ENCODE measurements at regions not wholly inside any gene's neighbourhood (a gene's known extent, or its start where the extent isn't known, plus 50 kb on each side); places are given as distances from the start of the nearest gene placed in this dataset.

DNA sequence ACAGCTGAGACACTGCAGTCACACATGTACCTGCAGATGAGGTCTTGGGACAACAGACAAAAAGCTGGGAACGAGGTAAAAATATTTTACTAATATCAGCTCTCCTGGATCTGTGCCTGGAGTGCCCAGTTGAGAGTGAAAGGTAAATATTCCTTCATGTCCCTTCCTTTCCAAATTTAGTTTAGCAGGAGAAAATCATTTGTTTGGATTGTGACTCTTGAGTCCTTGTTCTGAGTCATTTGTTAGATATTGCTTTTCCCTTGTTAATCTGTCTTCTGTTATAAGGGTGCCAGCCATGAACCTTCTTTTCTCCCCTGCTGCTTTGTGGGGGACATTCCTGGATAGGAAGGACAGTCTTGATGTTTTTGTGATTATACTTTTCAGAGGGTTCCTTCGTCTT, 329.2 kb downstream of the DSC3 start:
- TF ChIP-seq, protein P1, sequence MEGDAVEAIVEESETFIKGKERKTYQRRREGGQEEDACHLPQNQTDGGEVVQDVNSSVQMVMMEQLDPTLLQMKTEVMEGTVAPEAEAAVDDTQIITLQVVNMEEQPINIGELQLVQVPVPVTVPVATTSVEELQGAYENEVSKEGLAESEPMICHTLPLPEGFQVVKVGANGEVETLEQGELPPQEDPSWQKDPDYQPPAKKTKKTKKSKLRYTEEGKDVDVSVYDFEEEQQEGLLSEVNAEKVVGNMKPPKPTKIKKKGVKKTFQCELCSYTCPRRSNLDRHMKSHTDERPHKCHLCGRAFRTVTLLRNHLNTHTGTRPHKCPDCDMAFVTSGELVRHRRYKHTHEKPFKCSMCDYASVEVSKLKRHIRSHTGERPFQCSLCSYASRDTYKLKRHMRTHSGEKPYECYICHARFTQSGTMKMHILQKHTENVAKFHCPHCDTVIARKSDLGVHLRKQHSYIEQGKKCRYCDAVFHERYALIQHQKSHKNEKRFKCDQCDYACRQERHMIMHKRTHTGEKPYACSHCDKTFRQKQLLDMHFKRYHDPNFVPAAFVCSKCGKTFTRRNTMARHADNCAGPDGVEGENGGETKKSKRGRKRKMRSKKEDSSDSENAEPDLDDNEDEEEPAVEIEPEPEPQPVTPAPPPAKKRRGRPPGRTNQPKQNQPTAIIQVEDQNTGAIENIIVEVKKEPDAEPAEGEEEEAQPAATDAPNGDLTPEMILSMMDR (conservative IDR thresholded peaks at IDR 0.05 in 1 of 2, IDR thresholded peaks at IDR 0.05 in 1 of 2; ENCODE audit: extremely low read depth in 1 of 2, insufficient read depth in 1 of 2, low read depth in 1 of 2, low read length in 2 of 2) = no peak
- TF ChIP-seq EZH2 (IDR thresholded peaks at IDR 0.05; ENCODE audit: borderline replicate concordance, low read length) = no peak

Data from mammary epithelial cell (primary cell).